GM19395 (cell line): ENCODE measurements at regions not wholly inside any gene's neighbourhood (a gene's known extent, or its start where the extent isn't known, plus 50 kb on each side); places are given as distances from the start of the nearest gene placed in this dataset.

Experiments
- ATAC-seq: cut with Tn5 transposase; IDR thresholded peaks from one replicate; pipeline ENCODE4 v1.9.1; 2021; ENCODE audit warnings: mild to moderate bottlenecking, moderate library complexity; ENCODE audit not compliant: unreplicated experiment

- no peak for ATAC-seq
Measured at GRCh38 chr5:168169791-168170190, 121.7 kb upstream of the WWC1 start.

GRCh38 chr5:168171901-168172759, 119.3 kb upstream of the WWC1 start:
- no peak for ATAC-seq

- no peak for ATAC-seq
Measured at GRCh38 chr5:168172760-168173223, 118.7 kb upstream of the WWC1 start.

GRCh38 chr5:168174376-168174775, 117.1 kb upstream of the WWC1 start:
- peak; percentile 82 for ATAC-seq

- peak; percentile 45 for ATAC-seq
Measured at GRCh38 chr5:168176251-168176650, 115.2 kb upstream of the WWC1 start.

GRCh38 chr5:168176941-168177340, 114.5 kb upstream of the WWC1 start:
- no peak for ATAC-seq

GRCh38 chr5:168177831-168178450, 113.5 kb upstream of the WWC1 start:
- ATAC-seq, result no peak

GRCh38 chr5:168179192-168179593, 112.3 kb upstream of the WWC1 start:
- ATAC-seq, result no peak

- no peak for ATAC-seq
Measured at GRCh38 chr5:168182269-168182668, 109.2 kb upstream of the WWC1 start.

GRCh38 chr5:168184103-168184502, 107.3 kb upstream of the WWC1 start:
- no peak for ATAC-seq

GRCh38 chr5:168186289-168187074, 105.0 kb upstream of the WWC1 start:
- ATAC-seq, result no peak

- no peak for ATAC-seq
Measured at GRCh38 chr5:168187614-168188013, 103.8 kb upstream of the WWC1 start.

- ATAC-seq, result no peak
Measured at GRCh38 chr5:168188182-168188581, 103.3 kb upstream of the WWC1 start.

- ATAC-seq, result no peak
Measured at GRCh38 chr5:168192120-168192519, 99.3 kb upstream of the WWC1 start.

- no peak for ATAC-seq
Measured at GRCh38 chr5:168193493-168194250, 97.8 kb upstream of the WWC1 start.

GRCh38 chr5:168195110-168195509, 96.3 kb upstream of the WWC1 start:
- ATAC-seq, result no peak

GRCh38 chr5:168198359-168198758, 93.1 kb upstream of the WWC1 start:
- peak; percentile 51 for ATAC-seq

GRCh38 chr5:168202996-168203395, 88.4 kb upstream of the WWC1 start:
- no peak for ATAC-seq

GRCh38 chr5:168204165-168204564, 87.3 kb upstream of the WWC1 start:
- ATAC-seq, result no peak

- no peak for ATAC-seq
Measured at GRCh38 chr5:168207450-168208029, 83.9 kb upstream of the WWC1 start.
